Chondrocyte (in vitro differentiated cells): ENCODE measurements at regions not wholly inside any gene's neighbourhood (a gene's known extent, or its start where the extent isn't known, plus 50 kb on each side); places are given as distances from the start of the nearest gene placed in this dataset.

Experiments used
- DNase-seq: peaks from one replicate; pipeline ENCODE4 v3.0.0; 2021; ENCODE audit warnings: mixed read lengths, low spot score
- H3K27ac Mint-ChIP-seq: one replicate; pipeline ENCODE4 v1.8.0; 2021; ENCODE audit warnings: mild to moderate bottlenecking, moderate library complexity, mixed read lengths; ENCODE audit not compliant: unreplicated experiment
- H3K27me3 Mint-ChIP-seq: 2 replicates; pipeline ENCODE4 v1.8.0; 2021; ENCODE audit warnings: low read depth, mixed read lengths
- H3K36me3 Mint-ChIP-seq: 2 replicates; pipeline ENCODE4 v1.8.0; 2021; ENCODE audit warnings: low read depth, mixed read lengths
- H3K4me1 Mint-ChIP-seq: 2 replicates; pipeline ENCODE4 v1.8.0; 2021; ENCODE audit warnings: low read depth, mild to moderate bottlenecking, mixed read lengths
- H3K4me3 Mint-ChIP-seq: one replicate; pipeline ENCODE4 v1.8.0; 2021; ENCODE audit warnings: mild to moderate bottlenecking, moderate library complexity, mixed read lengths; ENCODE audit not compliant: unreplicated experiment
- H3K9me3 Mint-ChIP-seq: 2 replicates; pipeline ENCODE4 v1.8.0; 2021; ENCODE audit warnings: low read depth, mixed read lengths
- TF ChIP-seq, protein P1 (sequence below): fragments of 200-600 bp; sonication (generic); IDR thresholded peaks from 2 replicates; pipeline ENCODE4 v1.5.0; 2021; ENCODE audit warnings: antibody characterized with exemption, mild to moderate bottlenecking, moderate library complexity

- H3K4me1 Mint-ChIP-seq, result no peaks in the 10 kb centered on the region
- TF ChIP-seq, protein P1, sequence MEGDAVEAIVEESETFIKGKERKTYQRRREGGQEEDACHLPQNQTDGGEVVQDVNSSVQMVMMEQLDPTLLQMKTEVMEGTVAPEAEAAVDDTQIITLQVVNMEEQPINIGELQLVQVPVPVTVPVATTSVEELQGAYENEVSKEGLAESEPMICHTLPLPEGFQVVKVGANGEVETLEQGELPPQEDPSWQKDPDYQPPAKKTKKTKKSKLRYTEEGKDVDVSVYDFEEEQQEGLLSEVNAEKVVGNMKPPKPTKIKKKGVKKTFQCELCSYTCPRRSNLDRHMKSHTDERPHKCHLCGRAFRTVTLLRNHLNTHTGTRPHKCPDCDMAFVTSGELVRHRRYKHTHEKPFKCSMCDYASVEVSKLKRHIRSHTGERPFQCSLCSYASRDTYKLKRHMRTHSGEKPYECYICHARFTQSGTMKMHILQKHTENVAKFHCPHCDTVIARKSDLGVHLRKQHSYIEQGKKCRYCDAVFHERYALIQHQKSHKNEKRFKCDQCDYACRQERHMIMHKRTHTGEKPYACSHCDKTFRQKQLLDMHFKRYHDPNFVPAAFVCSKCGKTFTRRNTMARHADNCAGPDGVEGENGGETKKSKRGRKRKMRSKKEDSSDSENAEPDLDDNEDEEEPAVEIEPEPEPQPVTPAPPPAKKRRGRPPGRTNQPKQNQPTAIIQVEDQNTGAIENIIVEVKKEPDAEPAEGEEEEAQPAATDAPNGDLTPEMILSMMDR, result no peak
- no peaks in the 10 kb centered on the region for H3K9me3 Mint-ChIP-seq
Measured at GRCh38 chr12:111166779-111167540, 201.9 kb downstream of the PHETA1 start.

GRCh38 chr12:111164833-111165525 lies 203.9 kb downstream of the PHETA1 start:
- peaks cover 31% of the 10 kb centered on the region for H3K27me3 Mint-ChIP-seq
- no peaks in the 10 kb centered on the region for H3K9me3 Mint-ChIP-seq
- H3K4me3 Mint-ChIP-seq, result no peak overlapping the region
- no peak for DNase-seq
- no peaks in the 10 kb centered on the region for H3K4me1 Mint-ChIP-seq
- H3K27ac Mint-ChIP-seq, result no peak overlapping the region
- TF ChIP-seq, protein P1, result no peak
- no peaks in the 10 kb centered on the region for H3K36me3 Mint-ChIP-seq

More at GRCh38 chr12:111166779-111167540, 201.9 kb downstream of the PHETA1 start:
- DNase-seq, result no peak
- no peak overlapping the region for H3K4me3 Mint-ChIP-seq
- no peaks in the 10 kb centered on the region for H3K36me3 Mint-ChIP-seq
- H3K27ac Mint-ChIP-seq, result no peak overlapping the region
- peaks cover 24% of the 10 kb centered on the region for H3K27me3 Mint-ChIP-seq

DNA sequence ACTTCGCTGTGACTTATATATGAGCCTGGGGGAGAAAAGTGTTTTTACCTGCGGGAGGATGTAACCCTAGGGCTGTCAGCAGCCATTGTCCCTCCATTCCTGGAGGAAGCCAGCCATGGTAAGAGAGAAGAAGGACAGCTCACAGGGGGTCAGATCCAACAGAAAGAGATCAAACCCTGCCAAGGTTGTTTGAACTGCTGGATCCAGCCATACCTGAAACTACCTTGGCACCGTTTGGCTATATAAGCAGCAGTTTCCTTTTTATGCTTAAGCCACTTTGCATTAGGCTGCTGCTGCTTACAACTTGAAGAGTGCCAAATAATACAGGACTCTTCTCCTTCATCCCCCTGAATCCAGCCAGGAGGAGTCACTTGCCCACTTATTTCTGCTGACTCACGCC lies 205.5 kb downstream of the PHETA1 start:
- H3K27ac Mint-ChIP-seq, result no peak overlapping the region
- H3K36me3 Mint-ChIP-seq, result no peaks in the 10 kb centered on the region
- no peak overlapping the region for H3K4me3 Mint-ChIP-seq
- no peak for DNase-seq
- no peaks in the 10 kb centered on the region for H3K9me3 Mint-ChIP-seq
- no peaks in the 10 kb centered on the region for H3K4me1 Mint-ChIP-seq
- TF ChIP-seq, protein P1, result no peak
- peaks cover 27% of the 10 kb centered on the region for H3K27me3 Mint-ChIP-seq

- H3K36me3 Mint-ChIP-seq, result no peaks in the 10 kb centered on the region
- H3K4me1 Mint-ChIP-seq, result no peaks in the 10 kb centered on the region
- no peaks in the 10 kb centered on the region for H3K9me3 Mint-ChIP-seq
- peaks cover 26% of the 10 kb centered on the region for H3K27me3 Mint-ChIP-seq
- H3K27ac Mint-ChIP-seq, result no peak overlapping the region
- TF ChIP-seq, protein P1, result no peak
- H3K4me3 Mint-ChIP-seq, result no peak overlapping the region
- DNase-seq, result no peak
Measured at GRCh38 chr12:111161898-111162297, 207.0 kb downstream of the PHETA1 start.

GRCh38 chr12:111160350-111161241 lies 208.3 kb downstream of the PHETA1 start:
- TF ChIP-seq, protein P1, result no peak
- H3K9me3 Mint-ChIP-seq, result no peaks in the 10 kb centered on the region
- no peak overlapping the region for H3K27ac Mint-ChIP-seq
- peaks cover 29% of the 10 kb centered on the region for H3K27me3 Mint-ChIP-seq
- no peaks in the 10 kb centered on the region for H3K36me3 Mint-ChIP-seq
- H3K4me3 Mint-ChIP-seq, result no peak overlapping the region
- no peak for DNase-seq
- no peaks in the 10 kb centered on the region for H3K4me1 Mint-ChIP-seq
